ENCODE measurements at regions not wholly inside any gene's neighbourhood (a gene's known extent, or its start where the extent isn't known, plus 50 kb on each side); places are given as distances from the start of the nearest gene placed in this dataset.
"Not testable (repeated sequence)": the region's sequence is repeated elsewhere in the genome, so short reads cannot be mapped to it uniquely, and the experiment has no call there.

DNA sequence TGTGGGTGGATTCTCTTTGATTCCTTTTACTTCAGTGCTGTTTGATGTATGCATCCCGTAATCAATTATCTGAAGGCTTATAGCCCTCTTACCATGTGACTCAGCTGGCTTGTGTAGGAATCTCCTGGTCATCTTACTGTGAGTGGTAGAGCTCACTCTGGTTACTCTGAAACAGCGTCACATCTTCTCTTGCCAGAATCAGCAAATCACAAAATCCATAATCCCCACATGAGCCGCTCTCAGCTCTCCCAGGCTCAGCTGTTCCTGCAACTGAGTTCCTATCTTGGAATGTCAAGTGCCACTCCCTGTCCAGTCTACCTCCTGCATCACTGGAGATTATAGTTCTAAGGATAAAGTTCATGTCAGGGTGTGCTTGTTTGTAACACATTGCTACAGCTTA is 278.0 kb downstream of the FBXO8 start:
- no peak for DNase-seq

DNA sequence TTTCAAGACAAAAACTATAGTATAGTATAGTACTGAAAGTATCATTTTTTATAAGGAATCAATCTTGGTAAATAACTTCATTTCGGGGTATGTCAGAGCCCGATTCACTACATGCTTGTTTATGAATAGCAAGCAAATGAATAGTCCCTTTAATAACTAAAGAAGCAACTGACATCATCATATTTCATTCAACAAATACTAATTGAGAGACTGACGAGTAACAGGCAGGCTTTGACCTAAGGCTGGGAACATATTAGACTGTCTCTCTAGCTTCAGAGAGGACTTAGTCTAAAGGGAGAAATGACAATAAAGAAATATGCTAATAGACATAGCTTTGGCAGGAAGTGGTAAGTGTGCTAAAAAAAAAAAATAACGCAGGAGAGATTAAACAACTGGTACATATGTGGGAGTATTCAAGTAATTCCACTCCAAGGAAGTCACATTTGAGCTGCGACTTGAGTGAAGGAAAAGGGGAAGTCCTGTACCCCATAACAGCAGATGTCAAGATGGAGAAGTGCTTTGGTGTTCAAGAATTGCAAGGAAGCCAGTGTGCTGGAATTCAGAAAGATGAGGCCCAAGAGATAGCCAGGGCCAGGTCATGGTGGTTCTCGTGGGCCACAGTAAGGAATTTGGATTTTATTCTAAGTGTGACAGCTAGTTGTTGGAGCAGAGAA is 284.9 kb downstream of the FBXO8 start:
- no peak for DNase-seq

DNA sequence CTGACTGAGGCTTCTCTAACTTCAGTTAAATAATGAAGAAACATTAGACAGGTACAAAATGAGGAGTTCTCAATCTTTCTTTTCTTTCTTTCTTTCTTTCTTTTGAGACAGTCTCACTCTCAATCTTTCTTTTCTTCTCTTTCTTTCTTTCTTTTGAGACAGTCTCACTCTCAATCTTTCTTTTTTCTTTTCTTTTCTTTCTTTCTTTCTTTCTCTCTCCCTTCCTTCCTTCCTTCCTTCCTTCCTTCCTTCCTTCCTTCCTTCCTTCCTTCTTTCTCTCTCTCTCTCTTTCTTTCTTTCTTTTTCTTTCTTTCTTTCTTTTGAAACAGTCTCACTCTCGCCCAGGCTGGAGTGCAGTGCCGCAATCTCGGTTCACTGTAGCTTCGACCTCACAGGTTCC is 287.7 kb downstream of the FBXO8 start:
- not testable (repeated sequence) for DNase-seq

DNA sequence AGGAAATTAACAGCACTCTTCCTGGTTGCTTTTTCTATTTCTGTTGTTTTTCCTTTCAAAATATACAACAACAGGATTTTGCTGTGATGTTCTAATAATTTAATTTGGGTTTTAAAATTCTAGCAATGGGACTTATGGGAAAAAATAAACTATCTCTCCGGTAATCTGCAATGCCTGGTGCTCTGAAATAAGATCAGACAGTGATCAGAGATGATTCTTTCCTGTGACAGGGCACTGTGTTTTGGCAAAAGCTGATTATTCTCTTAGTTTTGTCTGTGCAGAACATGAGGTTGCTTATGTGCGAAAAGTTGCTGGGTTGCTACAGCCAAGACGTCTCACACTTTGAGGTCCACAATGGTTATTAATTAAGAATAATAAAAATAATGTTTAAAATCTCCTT is 291.7 kb downstream of the FBXO8 start:
- no peak for DNase-seq

DNA sequence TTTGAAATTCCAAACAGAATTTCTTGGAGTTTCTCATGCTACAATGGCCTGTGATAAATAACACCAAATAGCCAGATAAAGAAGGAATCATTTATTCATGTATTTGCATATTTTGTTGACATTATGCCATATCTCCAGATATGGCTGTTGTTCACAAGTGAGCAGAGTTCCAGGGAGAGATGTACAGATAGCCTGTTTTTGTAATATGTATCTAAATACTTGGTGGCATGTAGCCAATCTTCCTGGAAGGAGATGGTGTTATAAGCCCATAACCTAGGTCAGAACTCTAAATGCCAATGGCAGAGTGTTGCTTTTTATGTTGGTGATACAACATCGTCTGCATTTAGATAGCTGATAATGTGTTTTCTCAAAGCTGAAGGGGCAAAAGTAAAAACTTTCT is 292.2 kb downstream of the FBXO8 start:
- no peak for DNase-seq

DNA sequence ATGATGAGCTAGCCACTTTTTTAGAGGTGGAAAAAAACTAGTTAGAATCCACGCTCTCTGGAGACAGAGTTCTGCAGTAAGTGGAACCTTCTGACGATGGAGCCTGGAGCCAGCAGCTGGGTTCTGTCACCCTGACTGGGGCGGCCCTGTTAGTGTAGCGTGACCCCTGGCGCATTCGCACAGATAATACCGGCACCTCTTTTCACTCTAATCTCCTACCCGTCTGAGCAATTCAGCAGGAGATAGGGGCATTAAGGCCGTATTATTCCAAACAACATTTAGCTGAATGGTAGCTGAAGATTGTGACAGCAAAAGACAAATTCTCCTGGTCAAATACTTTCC is 292.6 kb downstream of the FBXO8 start:
- DNase-seq = no peak

DNA sequence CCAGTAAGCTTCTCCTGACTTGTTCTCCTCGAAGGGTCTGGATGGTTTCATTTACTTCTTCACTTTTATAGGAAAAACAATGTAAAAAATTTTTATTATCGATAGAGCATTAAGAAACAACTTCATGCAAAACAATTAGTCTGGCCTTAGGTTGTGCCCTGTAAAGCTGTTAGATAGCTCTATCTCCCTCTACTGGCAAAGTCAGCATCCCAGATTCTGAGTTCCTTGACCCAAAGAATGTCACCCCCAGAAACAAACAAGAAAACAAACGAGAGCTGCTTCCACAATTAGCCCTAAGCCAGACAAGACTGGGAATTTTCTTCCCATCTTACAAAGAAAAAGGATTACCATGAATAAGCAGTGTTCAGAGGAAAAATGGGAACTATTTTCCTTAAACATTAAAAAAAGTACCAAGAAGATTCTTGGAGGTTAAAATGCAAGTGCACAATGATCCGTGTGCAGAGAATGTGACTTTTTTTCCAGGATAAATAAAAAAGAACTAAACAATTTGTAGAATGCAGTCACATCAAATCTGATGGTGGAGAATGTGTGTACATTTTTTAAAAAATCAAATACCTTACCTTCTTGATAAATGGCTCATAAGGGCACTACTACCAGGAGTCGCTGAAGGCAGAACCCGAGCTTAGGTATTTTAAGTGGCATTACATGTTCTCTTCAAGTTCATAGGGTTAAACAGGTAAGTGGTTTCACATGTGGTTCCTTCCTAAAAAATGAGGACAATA is 293.2 kb downstream of the FBXO8 start:
- no peak for DNase-seq

DNA sequence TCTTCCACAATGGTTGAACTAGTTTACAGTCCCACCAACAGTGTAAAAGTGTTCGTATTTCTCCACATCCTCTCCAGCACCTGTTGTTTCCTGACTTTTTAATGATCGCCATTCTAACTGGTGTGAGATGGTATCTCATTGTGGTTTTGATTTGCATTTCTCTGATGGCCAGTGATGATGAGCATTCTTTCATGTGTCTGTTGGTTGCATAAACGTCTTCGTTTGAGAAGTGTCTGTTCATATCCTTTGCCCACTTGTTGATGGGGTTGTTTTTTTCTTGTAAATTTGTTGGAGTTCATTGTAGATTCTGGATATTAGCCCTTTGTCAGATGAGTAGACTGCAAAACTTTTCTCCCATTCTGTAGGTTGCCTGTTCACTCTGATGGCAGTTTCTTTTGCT is 319.9 kb downstream of the FBXO8 start:
- not testable (repeated sequence) for DNase-seq

DNA sequence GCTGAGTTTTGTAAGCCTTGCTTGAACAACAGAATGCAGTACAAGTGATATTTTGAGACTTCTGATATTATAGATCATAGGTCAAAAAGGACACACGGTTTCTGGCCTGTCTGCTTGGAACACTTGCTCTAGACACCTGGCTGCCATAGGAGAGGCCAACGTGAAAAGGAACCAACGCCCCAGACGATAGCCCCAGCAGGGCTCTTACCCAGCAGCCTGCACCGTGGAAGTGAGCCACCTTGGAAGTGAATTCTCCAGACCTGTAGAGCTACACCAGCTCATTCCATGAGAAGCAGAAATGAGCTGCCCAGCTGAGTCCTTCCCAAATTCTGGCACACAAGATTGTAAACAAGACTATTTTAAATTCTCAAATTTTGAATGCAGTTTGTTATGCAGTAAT is 323.1 kb downstream of the FBXO8 start:
- no peak for DNase-seq

DNA sequence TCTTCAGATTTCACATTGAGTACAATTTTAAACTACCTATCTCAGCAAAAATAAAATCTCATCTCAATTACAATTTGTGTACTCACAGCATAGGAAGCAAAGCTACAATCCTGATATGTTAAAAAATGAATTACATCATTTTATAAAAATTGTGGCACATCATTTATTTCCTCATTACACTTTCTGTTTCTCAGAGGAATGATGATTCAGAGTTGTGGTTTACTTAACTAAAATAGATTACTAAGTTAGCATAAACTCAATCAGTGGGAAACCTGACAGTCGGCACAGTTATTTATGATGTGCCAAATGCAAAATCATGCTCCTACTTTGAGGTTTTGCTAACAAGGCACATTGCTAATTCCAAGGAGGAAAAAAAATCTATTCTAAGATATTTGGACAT is 325.0 kb downstream of the FBXO8 start:
- DNase-seq = no peak

DNA sequence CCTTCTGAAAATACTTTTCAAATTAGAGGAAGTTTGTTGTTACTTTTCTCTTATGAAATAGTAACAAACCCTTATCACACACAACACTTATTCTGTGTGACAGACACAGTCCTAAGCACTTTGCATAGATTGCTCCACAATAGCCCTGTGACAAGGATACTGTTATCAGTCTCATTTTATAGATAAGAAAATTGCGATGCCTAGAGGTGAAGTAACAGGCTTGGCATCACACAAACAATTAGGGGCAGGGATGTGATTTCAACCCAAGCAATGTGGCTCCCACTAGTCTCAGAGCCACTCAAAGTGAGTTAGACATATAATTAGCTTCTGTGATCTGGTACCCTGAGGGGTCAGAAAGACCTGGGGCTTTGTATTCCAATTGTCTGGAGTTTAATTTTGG is 339.9 kb downstream of the FBXO8 start:
- no peak for DNase-seq

DNA sequence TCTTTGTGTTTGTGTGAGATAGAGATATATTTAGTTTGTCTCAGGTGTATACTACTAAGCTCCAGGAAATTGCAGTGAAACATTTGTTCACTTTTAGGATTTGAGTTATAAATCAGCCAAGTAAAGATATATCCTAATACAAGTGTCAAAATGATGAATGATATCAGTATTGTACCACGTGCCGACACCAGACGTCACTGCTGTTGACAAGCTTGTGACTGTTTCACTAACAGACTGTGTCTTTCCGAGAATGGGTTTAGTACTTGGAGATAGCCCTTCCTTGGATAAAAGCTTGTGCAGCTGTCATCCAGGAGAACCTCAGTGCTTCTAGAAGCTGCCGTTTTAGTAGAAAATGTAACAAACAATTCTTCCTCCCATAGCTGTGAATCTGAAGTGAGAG is 343.3 kb downstream of the FBXO8 start:
- no peak for DNase-seq

DNA sequence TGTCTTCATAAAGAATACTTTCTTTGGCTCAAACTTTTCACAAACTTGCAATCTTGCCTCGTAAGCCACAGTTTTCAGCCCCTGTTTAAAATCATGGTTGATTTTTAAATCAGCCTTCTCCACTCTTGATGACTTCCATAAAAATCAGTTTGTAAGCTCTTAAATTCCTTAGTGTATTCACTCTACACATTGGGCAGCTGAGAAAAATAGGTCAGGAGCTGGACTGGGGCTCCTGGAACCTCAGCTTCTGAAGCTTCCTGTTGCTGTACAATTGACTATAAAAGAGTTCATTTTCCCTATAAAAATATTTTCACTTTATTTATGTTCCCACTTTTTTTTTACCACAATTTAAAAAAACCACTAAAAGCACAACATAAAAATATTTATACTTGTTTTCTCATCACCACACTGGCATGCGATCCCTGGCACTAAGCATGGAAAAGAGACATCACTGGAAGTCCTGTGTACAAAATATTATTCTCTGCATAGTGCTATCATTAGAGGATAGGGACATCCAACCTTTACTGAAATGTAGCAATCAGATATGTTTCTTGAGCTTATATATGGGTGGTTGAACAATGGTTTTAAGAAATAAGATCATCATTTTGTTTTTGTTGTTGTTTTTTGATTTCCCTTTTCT is 345.7 kb downstream of the FBXO8 start:
- no peak for DNase-seq

DNA sequence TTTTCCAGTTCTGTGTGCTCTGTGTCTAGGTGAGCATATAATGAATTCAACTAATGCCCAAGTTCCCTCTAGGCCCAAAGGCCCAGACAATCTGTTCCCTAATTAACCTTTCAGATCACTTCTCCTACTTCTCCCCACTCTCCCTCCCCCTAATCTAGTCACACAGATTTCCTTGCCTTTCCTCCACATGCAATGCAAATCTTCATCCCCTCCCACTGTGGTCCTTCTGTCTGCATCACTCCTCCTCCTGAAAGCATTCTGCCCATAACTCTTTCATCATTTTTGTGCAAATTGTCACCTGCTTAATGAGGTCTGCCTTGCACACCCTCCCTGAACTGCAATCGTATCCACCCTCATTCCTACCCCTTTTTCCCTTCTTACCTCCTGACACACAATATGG is 346.6 kb downstream of the FBXO8 start:
- no peak for DNase-seq

DNA sequence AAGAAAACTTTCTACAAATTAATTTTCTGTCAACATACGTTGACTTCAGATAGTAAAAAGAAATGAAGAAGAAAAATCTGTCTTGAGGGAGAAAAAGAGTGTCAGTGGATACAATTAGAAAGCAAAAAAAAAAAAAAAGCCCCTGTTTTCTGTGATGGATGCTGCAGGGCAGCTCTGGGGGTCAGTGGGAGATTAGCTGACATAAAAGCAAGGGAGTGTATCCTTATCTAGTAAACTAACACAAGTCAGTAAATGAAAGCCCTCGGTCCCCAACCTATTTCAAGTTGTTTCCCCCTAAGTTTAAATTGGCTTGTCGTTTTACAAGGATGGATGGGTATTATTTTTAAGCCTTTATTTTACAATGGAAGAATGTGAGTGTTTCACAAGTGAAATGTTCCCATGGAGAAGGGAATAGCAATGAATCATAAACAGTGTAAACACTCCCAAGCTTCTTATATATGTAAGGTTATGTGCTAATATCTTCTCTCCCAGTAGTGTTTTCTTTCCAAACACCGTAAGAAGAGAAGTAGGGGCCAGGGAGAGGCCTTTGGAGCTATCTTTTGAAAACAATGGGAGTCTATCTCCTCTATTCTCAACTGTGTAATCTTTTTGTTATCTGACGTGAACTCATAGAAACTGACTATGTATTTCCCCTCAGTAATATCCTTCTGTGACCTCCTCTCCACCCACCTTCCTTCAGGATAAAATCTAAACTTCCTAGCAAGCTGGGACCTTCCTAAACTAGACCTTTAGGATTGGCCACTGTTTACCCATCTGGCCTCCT is 347.7 kb downstream of the FBXO8 start:
- no peak for DNase-seq

DNA sequence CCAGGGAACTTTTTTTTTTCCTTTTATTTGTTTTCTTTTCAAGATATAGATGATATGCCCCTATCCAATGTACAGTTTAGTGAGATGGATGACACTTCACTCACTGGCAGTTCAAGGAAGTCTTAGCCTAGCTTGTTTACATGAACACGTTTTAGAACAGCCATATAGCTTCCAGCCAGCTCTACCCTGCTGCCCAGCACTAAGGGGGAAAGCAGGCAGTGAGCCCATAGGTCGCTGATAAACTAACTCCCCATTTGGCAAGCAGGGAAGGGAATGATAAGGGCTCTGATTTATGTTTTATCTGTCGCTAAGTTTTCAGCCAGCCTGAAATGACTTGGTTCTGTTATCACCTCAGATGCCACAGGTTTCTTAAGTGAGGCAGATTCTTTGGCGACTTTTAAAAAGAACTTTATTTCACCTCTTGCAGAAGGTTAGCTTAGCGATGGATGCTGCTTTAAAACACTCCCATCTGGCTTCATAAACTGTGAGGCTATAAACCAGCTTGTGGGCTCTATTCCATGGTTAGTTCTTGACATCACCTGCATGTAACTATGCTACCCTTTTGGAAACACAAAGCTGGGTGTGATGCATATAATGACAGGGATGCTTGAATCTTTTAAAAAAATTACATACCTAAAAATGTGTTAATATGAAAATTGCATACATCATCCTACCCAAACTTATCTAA is 348.4 kb downstream of the FBXO8 start:
- no peak for DNase-seq

DNA sequence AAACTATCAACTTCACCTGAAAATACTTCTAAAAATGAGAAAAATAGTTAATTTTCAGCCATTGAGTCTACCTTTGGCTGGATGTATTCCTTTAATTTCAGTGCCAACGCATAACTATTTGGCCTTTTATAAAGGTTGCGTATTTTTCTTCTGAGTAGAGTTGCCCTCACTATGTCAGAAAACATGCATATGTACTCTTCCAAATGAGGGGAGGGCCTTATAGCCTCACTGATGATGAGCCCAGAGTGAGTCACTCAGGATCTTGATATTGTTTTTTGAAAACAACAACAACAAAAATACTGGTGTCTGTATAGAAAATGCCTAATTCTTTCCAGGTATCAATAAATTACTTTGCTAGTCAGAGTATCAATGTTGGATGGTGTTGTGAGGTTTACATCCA is 349.3 kb downstream of the FBXO8 start:
- DNase-seq = no peak

DNA sequence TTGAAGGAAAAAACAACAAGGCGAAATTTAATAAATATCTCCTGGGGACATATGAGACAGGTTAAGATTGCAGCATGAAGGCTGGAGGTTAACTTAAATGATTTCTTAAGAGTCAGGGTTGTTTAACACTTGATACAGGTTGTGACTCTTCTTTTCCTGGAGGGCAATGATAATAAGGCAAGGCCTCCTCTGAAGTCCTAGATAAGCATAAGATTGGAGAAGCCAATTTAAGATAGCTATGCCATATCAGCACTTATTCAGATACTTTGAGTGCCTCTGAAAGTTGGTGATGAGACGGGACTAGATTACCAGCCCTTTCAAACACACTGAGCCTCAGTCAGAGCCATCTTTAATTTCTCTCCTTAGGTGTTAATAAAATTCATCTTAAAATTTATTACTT is 350.8 kb downstream of the FBXO8 start:
- DNase-seq = no peak

DNA sequence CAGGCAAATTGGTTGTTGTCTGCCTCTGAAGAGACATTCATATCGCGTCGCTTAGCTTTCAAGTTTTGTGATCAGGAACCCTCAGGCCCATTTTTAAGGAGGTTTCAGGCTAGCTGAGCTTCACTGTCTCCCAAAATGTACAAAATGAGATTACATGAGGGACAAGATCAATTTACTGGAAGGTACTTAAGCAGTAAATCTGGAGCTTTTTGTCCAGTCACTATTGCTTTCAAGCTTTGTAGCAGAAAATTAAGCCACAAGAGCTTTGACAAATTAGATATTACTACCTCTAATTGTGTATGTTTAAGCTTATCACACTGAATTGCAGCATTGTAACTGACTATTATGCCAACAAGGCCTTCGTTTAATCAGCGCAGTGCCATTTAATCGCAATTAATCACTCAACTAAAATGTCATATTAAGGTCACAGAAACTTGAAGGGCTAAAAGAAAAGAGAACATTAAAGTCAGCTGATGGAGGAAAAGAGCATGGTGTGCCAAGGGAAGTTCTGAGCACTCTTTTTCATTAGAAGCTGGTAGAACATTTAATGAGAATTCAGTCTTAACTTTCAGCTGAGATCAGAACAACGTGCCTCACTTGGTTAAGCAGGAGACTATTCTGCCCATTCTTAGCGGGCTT is 353.0 kb downstream of the FBXO8 start:
- DNase-seq = peak; percentile 84

DNA sequence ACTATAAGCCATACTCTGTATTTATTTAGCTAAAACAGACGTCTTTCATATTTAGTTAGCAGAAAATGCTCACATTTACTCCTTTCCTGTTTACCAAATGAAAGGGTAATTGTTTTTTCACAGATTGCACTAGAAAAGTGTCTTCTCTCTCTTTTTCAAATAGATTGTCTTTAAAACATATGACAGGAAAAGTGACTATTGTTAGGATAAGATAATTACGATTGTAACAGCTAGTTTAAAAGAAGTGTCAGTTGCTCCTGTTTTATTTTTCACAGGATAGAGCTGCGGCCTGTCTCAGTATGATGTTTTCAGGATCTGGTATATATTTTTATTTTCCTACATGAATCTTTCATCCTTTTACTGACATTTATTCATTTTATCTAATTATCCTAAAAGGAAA is 353.5 kb downstream of the FBXO8 start:
- no peak for DNase-seq

DNA sequence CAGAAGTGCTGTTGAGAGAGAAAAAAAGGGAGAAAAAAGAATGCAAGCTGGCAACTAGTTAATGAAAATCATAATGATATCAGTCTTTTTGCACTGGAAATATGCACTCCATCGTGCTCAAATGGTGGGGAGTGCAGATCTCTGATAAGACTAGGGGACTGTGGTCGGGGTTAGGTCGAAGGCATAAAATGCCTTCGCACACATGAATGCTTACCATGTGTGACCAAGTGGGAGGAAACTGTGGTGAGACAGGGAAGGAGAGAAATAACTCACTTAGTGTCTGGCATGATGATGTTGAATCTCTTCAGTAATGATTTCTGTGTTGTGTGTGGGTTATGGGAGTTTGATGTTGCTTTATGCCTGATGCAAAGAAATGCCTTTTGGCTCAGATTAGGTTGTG is 358.9 kb downstream of the FBXO8 start:
- no peak for DNase-seq

DNA sequence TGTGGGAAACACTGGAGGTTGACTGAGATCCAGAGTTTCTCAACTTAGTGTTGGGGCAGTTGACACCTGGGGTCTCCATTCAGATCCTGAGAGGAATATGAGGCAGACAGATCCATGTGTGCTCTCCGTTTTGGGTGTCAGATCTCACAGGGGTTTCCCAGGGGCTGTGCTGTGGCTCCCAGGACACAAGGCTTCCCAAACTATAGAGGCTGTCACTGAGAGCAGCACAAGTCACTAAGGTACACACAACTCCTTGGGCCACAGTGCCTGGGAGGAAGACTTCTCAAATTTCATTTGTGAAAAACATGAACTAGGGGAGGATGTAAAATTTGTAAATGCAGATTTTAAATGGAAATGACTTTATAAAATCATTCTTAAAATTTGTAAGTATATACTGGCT is 363.6 kb downstream of the FBXO8 start:
- no peak for DNase-seq

DNA sequence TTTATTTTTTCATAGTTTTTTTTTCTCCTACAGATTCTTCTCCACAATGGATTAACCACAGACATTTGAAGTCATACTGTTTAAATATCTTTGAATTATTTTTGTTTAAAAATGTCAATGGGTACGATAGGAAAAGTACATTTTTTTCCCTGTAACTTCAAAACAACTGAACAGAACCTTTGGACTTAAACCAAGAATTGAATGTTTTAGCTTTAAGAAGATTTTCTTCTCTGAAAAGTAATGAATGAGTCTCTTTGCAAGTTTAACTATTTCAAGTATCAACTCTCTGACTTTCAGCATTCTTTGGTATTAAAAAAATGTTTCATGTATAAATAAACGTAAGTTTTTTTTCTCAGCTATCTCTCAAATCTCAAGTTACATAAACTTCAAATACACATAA is 364.3 kb downstream of the FBXO8 start:
- DNase-seq = no peak
